Progenitor cell of endocrine pancreas (in vitro differentiated cells): ENCODE measurements at regions not wholly inside any gene's neighbourhood (a gene's known extent, or its start where the extent isn't known, plus 50 kb on each side); places are given as distances from the start of the nearest gene placed in this dataset.
"Not testable (repeated sequence)": the region's sequence is repeated elsewhere in the genome, so short reads cannot be mapped to it uniquely, and the experiment has no call there.

ENCODE experiments used
- DNase-seq: peaks from one replicate; pipeline ENCODE4 v3.0.0; 2021; ENCODE audit warnings: low spot score; ENCODE audit not compliant: unreplicated experiment
- H3K27ac Mint-ChIP-seq: 2 replicates; pipeline ENCODE4 v1.8.0; 2021; ENCODE audit warnings: mild to moderate bottlenecking, moderate library complexity, mixed read lengths
- H3K27me3 Mint-ChIP-seq: 2 replicates; pipeline ENCODE4 v1.8.0; 2021; ENCODE audit warnings: mixed read lengths
- H3K36me3 Mint-ChIP-seq: 2 replicates; pipeline ENCODE4 v1.8.0; 2022; ENCODE audit warnings: mixed read lengths; ENCODE audit not compliant: insufficient read depth
- H3K4me1 Mint-ChIP-seq: 2 replicates; pipeline ENCODE4 v1.8.0; 2021; ENCODE audit warnings: low read depth, mixed read lengths
- H3K4me3 Mint-ChIP-seq: 2 replicates; pipeline ENCODE4 v1.8.0; 2021; ENCODE audit warnings: low read depth, mild to moderate bottlenecking, moderate library complexity, mixed read lengths
- H3K9me3 Mint-ChIP-seq: 2 replicates; pipeline ENCODE4 v1.8.0; 2021; ENCODE audit warnings: low read depth, mixed read lengths
- CTCF ChIP-seq: fragments of 200-600 bp; sonication (generic); IDR thresholded peaks from one replicate; pipeline ENCODE4 v1.5.0; 2021; ENCODE audit warnings: antibody characterized with exemption, mild to moderate bottlenecking; ENCODE audit not compliant: unreplicated experiment

- no peak overlapping the region for H3K27ac Mint-ChIP-seq
- no peaks in the 10 kb centered on the region for H3K27me3 Mint-ChIP-seq
- H3K9me3 Mint-ChIP-seq: peaks cover 6% of the 10 kb centered on the region
- no peaks in the 10 kb centered on the region for H3K36me3 Mint-ChIP-seq
- peaks cover 3% of the 10 kb centered on the region for H3K4me1 Mint-ChIP-seq
- no peak overlapping the region for H3K4me3 Mint-ChIP-seq
- no peak for DNase-seq
- TF ChIP-seq CTCF: no peak
These were observed 190.3 kb upstream of the NMUR2 start for GRCh38 chr5:152595405-152595804.

DNA sequence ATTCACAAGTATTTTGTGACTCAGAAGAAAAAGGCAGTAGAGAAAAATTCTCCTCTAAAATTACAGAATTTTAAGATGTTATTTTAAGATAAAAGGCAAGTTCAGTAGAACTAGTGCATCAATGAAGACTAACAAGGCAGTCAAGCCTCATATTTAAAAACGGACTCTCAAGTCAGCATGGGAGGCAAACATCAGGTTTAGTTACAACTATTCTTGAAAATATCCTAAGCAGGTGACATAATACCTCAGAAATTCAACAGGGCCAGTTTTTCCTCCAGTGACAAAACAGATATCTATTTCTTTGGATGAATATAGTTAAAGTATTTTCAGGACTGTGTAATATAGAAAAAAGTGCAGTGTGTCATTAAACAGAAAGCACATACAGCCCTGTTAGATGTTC, 194.0 kb upstream of the NMUR2 start:
- Mint-ChIP-seq H3K4me1 (peaks cover 5% of the 10 kb centered on the region), H3K27me3 (no peaks in the 10 kb centered on the region), H3K27ac (no peak overlapping the region), H3K4me3 (no peak overlapping the region), H3K36me3 (no peaks in the 10 kb centered on the region), H3K9me3 (no peaks in the 10 kb centered on the region)
- no peak for TF ChIP-seq CTCF
- DNase-seq: no peak

GRCh38 chr5:152601806-152602732, 197.0 kb upstream of the NMUR2 start:
- Mint-ChIP-seq H3K27me3 (no peaks in the 10 kb centered on the region), H3K27ac (no peak overlapping the region), H3K9me3 (peaks cover 9% of the 10 kb centered on the region)

GRCh38 chr5:152606050-152606449, 201.0 kb upstream of the NMUR2 start:
- not testable (repeated sequence) for H3K27ac Mint-ChIP-seq, H3K9me3 Mint-ChIP-seq, H3K36me3 Mint-ChIP-seq

More at GRCh38 chr5:152601806-152602732, 197.0 kb upstream of the NMUR2 start:
- no peak for DNase-seq
- H3K4me1 Mint-ChIP-seq: peaks cover 5% of the 10 kb centered on the region
- H3K4me3 Mint-ChIP-seq: no peak overlapping the region
- no peak for TF ChIP-seq CTCF
- H3K36me3 Mint-ChIP-seq: no peaks in the 10 kb centered on the region

DNA sequence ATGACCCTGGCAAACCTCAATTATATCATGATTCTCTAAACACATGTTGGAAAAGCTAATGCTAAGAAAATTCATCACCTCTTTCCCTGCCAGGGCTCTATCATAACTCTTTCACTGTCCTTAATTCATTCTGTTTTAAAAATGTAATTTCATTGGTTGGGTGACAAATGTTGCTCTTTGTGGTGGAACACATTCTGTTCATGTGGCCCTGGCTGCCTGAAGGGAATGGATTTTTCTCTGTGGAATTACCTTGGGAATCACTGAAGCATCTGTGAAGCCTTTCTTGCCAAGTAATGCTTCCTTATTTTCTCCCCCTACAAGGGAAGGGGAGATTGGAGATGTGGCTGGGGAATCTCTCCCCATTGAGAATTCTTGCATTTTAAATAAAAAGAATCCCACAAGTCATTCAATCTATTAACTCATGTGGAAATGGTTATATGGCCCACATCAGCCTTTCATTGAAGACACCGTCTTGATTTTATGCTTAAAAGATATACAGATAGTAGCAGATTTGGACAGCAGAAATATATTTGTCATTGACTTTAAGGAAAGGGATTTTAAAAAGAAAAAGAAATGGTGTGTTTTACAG, 201.8 kb upstream of the NMUR2 start:
- Mint-ChIP-seq H3K4me3 (no peak overlapping the region), H3K27ac (no peak overlapping the region), H3K9me3 (peaks cover 9% of the 10 kb centered on the region), H3K27me3 (no peaks in the 10 kb centered on the region), H3K36me3 (no peaks in the 10 kb centered on the region), H3K4me1 (peaks cover 5% of the 10 kb centered on the region)
- DNase-seq: no peak
- TF ChIP-seq CTCF: no peak

More at GRCh38 chr5:152606050-152606449, 201.0 kb upstream of the NMUR2 start:
- not testable (repeated sequence) for DNase-seq, H3K4me1 Mint-ChIP-seq, H3K27me3 Mint-ChIP-seq, H3K4me3 Mint-ChIP-seq
